ENCODE measurements at regions not wholly inside any gene's neighbourhood (a gene's known extent, or its start where the extent isn't known, plus 50 kb on each side); places are given as distances from the start of the nearest gene placed in this dataset.

GRCh38 chr16:79928142-79928873 is 327.8 kb upstream of the MAF start:
- TF ChIP-seq ISL1 (CRISPR knock-in tag; IDR thresholded peaks at IDR 0.05) (no peak), ESRRG (CRISPR knock-in tag; IDR thresholded peaks at IDR 0.05) (no peak), OSR1 (CRISPR knock-in tag; IDR thresholded peaks at IDR 0.05) (no peak), ZFP3 (CRISPR knock-in tag; IDR thresholded peaks at IDR 0.05) (no peak), ZNF565 (CRISPR knock-in tag; conservative IDR thresholded peaks at IDR 0.05; ENCODE audit: low read depth) (no peak), ZNF8 (CRISPR knock-in tag; IDR thresholded peaks at IDR 0.05) (no peak)

GRCh38 chr16:79926451-79927205 is 326.1 kb upstream of the MAF start:
- no peak for ATAC-seq
- no peak for TF ChIP-seq ZFP3 (CRISPR knock-in tag; IDR thresholded peaks at IDR 0.05)
- no peak for TF ChIP-seq CSRNP3 (CRISPR knock-in tag; IDR thresholded peaks at IDR 0.05)
- no peak for TF ChIP-seq ARNTL (CRISPR knock-in tag; IDR thresholded peaks at IDR 0.05; ENCODE audit: borderline replicate concordance, low read depth)
- no peak for TF ChIP-seq CSDC2 (CRISPR knock-in tag; IDR thresholded peaks at IDR 0.05)
- TF ChIP-seq CREB5 (CRISPR knock-in tag; IDR thresholded peaks at IDR 0.05; ENCODE audit: low read depth), result no peak

More at GRCh38 chr16:79928142-79928873, 327.8 kb upstream of the MAF start:
- no peak for ATAC-seq

GRCh38 chr16:79923431-79923830 is 322.9 kb upstream of the MAF start:
- no peak for ATAC-seq
- TF ChIP-seq CREB5 (CRISPR knock-in tag; IDR thresholded peaks at IDR 0.05; ENCODE audit: low read depth) (no peak), ISL1 (CRISPR knock-in tag; IDR thresholded peaks at IDR 0.05) (no peak), BACH2 (CRISPR knock-in tag; IDR thresholded peaks at IDR 0.05; ENCODE audit: borderline replicate concordance) (no peak), CSRNP3 (CRISPR knock-in tag; IDR thresholded peaks at IDR 0.05) (no peak), TCF4 (CRISPR knock-in tag; IDR thresholded peaks at IDR 0.05; ENCODE audit: borderline replicate concordance) (no peak), ESRRG (CRISPR knock-in tag; IDR thresholded peaks at IDR 0.05) (no peak), ZFP3 (CRISPR knock-in tag; IDR thresholded peaks at IDR 0.05) (no peak), PATZ1 (CRISPR knock-in tag; IDR thresholded peaks at IDR 0.05; ENCODE audit: borderline replicate concordance) (no peak), ZC3H10 (CRISPR knock-in tag; IDR thresholded peaks at IDR 0.05) (no peak), GLIS3 (CRISPR knock-in tag; IDR thresholded peaks at IDR 0.05) (no peak), ZNF565 (CRISPR knock-in tag; conservative IDR thresholded peaks at IDR 0.05; ENCODE audit: low read depth) (no peak), CSDC2 (CRISPR knock-in tag; IDR thresholded peaks at IDR 0.05) (no peak)

- ATAC-seq, result no peak
- TF ChIP-seq TOX (CRISPR knock-in tag; IDR thresholded peaks at IDR 0.05; ENCODE audit: borderline replicate concordance) (no peak), ZFP3 (CRISPR knock-in tag; IDR thresholded peaks at IDR 0.05) (no peak), PPARA (CRISPR knock-in tag; IDR thresholded peaks at IDR 0.05; ENCODE audit: borderline replicate concordance) (no peak), ARNTL (CRISPR knock-in tag; IDR thresholded peaks at IDR 0.05; ENCODE audit: borderline replicate concordance, low read depth) (no peak), PATZ1 (CRISPR knock-in tag; IDR thresholded peaks at IDR 0.05; ENCODE audit: borderline replicate concordance) (no peak), ESRRG (CRISPR knock-in tag; IDR thresholded peaks at IDR 0.05) (no peak), ZNF70 (CRISPR knock-in tag; IDR thresholded peaks at IDR 0.05) (no peak), ZC3H10 (CRISPR knock-in tag; IDR thresholded peaks at IDR 0.05) (no peak), CSDC2 (CRISPR knock-in tag; IDR thresholded peaks at IDR 0.05) (no peak), TSHZ2 (CRISPR knock-in tag; IDR thresholded peaks at IDR 0.05) (no peak), SNAI2 (CRISPR knock-in tag; IDR thresholded peaks at IDR 0.05) (no peak)
Measured at GRCh38 chr16:79920685-79921084, 320.1 kb upstream of the MAF start.
